ENCODE measurements at regions not wholly inside any gene's neighbourhood (a gene's known extent, or its start where the extent isn't known, plus 50 kb on each side); places are given as distances from the start of the nearest gene placed in this dataset.

- H3K4me2 ChIP-seq = no peak overlapping the region
- TF ChIP-seq EZH2phosphoT487 (IDR thresholded peaks at IDR 0.05; ENCODE audit: low read depth, severe bottlenecking, unreplicated experiment) = no peak
- no peak for TF ChIP-seq EZH2 (IDR thresholded peaks at IDR 0.05; ENCODE audit: borderline replicate concordance)
- no peak for TF ChIP-seq CTCF (IDR thresholded peaks at IDR 0.05; ENCODE audit: poor library complexity)
- no peaks in the 10 kb centered on the region for H3K9me3 ChIP-seq (ENCODE audit: low read depth)
- no peaks in the 10 kb centered on the region for H4K20me1 ChIP-seq (ENCODE audit: insufficient read depth, poor library complexity, severe bottlenecking)
- H2AFZ ChIP-seq = no peak overlapping the region
- H3K9me2 ChIP-seq (replicated peaks; ENCODE audit: insufficient read depth) = no peaks in the 10 kb centered on the region
- no peak for DNase-seq (ENCODE audit: low spot score)
- WGBS (ENCODE audit: low lambda C conversion rate, missing lambda C conversion rate) = 89% methylated on average over 3 of the region's 3 CpGs
- H3K4me1 ChIP-seq (ENCODE audit: insufficient read depth) = no peaks in the 10 kb centered on the region
- H3K36me3 ChIP-seq (replicated peaks; ENCODE audit: insufficient read depth, low read depth) = no peaks in the 10 kb centered on the region
- no peak overlapping the region for H3K4me3 ChIP-seq
- H3K27me3 ChIP-seq = peaks cover 7% of the 10 kb centered on the region
- no peak overlapping the region for H3K27ac ChIP-seq
- no peaks in the 10 kb centered on the region for H3K79me2 ChIP-seq
Observed at GRCh38 chr2:118750959-118751565, 96.4 kb downstream of the EN1 start.

- TF ChIP-seq CTCF (IDR thresholded peaks at IDR 0.05; ENCODE audit: poor library complexity) (no peak), EZH2phosphoT487 (IDR thresholded peaks at IDR 0.05; ENCODE audit: low read depth, severe bottlenecking, unreplicated experiment) (no peak), EZH2 (IDR thresholded peaks at IDR 0.05; ENCODE audit: borderline replicate concordance) (no peak)
- no peak overlapping the region for H3K27ac ChIP-seq
- H3K9me2 ChIP-seq (replicated peaks; ENCODE audit: insufficient read depth) = no peaks in the 10 kb centered on the region
- no peak for DNase-seq (ENCODE audit: low spot score)
- no peaks in the 10 kb centered on the region for H3K79me2 ChIP-seq
- no peaks in the 10 kb centered on the region for H3K36me3 ChIP-seq (replicated peaks; ENCODE audit: insufficient read depth, low read depth)
- H3K4me3 ChIP-seq = no peak overlapping the region
- no peak overlapping the region for H2AFZ ChIP-seq
- H3K4me1 ChIP-seq (ENCODE audit: insufficient read depth) = no peaks in the 10 kb centered on the region
- H3K4me2 ChIP-seq = no peak overlapping the region
- H3K27me3 ChIP-seq = no peaks in the 10 kb centered on the region
- H3K9me3 ChIP-seq (ENCODE audit: low read depth) = peaks cover 6% of the 10 kb centered on the region
- 68% methylated on average over 3 of the region's 3 CpGs for WGBS (ENCODE audit: low lambda C conversion rate, missing lambda C conversion rate)
- H4K20me1 ChIP-seq (ENCODE audit: insufficient read depth, poor library complexity, severe bottlenecking) = no peaks in the 10 kb centered on the region
Observed at GRCh38 chr2:118748245-118748885, 99.1 kb downstream of the EN1 start.

- Histone ChIP-seq H3K79me2 (no peaks in the 10 kb centered on the region), H3K9me2 (replicated peaks; ENCODE audit: insufficient read depth) (no peaks in the 10 kb centered on the region), H3K27me3 (no peaks in the 10 kb centered on the region), H3K27ac (no peak overlapping the region), H4K20me1 (ENCODE audit: insufficient read depth, poor library complexity, severe bottlenecking) (no peaks in the 10 kb centered on the region), H3K4me1 (ENCODE audit: insufficient read depth) (no peaks in the 10 kb centered on the region), H3K9me3 (ENCODE audit: low read depth) (peaks cover 6% of the 10 kb centered on the region), H3K4me2 (no peak overlapping the region), H3K4me3 (no peak overlapping the region), H3K36me3 (replicated peaks; ENCODE audit: insufficient read depth, low read depth) (no peaks in the 10 kb centered on the region), H2AFZ (no peak overlapping the region)
- TF ChIP-seq EZH2phosphoT487 (IDR thresholded peaks at IDR 0.05; ENCODE audit: low read depth, severe bottlenecking, unreplicated experiment) (no peak), CTCF (IDR thresholded peaks at IDR 0.05; ENCODE audit: poor library complexity) (no peak), EZH2 (IDR thresholded peaks at IDR 0.05; ENCODE audit: borderline replicate concordance) (no peak)
- no peak for DNase-seq (ENCODE audit: low spot score)
Observed at GRCh38 chr2:118747637-118748036, 99.8 kb downstream of the EN1 start.

Data from hepatocyte (in vitro differentiated cells).